ENCODE measurements at regions not wholly inside any gene's neighbourhood (a gene's known extent, or its start where the extent isn't known, plus 50 kb on each side); places are given as distances from the start of the nearest gene placed in this dataset.
"Not testable (repeated sequence)": the region's sequence is repeated elsewhere in the genome, so short reads cannot be mapped to it uniquely, and the experiment has no call there.

GRCh38 chr10:63848871-63849270, 327.7 kb downstream of the REEP3 start:
- DNase-seq (ENCODE audit: low read depth in 2 of 2): not testable (repeated sequence)

- no peak for DNase-seq (ENCODE audit: low read depth in 2 of 2)
Measured at GRCh38 chr10:63862860-63863259, 341.7 kb downstream of the REEP3 start.

GRCh38 chr10:63865210-63865609, 344.0 kb downstream of the REEP3 start:
- no peak for DNase-seq (ENCODE audit: low read depth in 2 of 2)

- peak; percentile 20 for DNase-seq (ENCODE audit: low read depth in 2 of 2)
Measured at GRCh38 chr10:63866075-63866746, 345.0 kb downstream of the REEP3 start.

DNA sequence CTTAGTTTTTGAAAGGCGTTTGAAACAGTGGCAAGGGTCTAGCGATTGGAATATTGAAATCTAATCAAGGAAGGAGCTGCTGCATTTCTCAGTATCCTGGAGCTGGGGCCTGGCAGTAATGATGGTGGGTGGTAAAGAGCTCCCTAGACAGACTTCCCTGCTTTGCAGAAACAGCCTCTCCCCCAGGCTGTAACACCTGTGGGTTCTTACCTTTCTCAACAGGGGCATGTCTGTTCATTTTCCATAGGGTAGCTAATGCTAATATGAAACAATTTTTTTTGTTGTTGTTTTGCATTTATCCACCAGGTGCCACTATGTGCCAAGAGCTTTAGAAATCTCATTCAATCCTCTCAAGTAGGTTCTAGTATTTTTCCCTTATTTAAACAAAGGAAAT, 345.5 kb downstream of the REEP3 start:
- DNase-seq (ENCODE audit: low read depth in 2 of 2): no peak

- no peak for DNase-seq (ENCODE audit: low read depth in 2 of 2)
Measured at GRCh38 chr10:63878428-63878827, 357.2 kb downstream of the REEP3 start.

DNA sequence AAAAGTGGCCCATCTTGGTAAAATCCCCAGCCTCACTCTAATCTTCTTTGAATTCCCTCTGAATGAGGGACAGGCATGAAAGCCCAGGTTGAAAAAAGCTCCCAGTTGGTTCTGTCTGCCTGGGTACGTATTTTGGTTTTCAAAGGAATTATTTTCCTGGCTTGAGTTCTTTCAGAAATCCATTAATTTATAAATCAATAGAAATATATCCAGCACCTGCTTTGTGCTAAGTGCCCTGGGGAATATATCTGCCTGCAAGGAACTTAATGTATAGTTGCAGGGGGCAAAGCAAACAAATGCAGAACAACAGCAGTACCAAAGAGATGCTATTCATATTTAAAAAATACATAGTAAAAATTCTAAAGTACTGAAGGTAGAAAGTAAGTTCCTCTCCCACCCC, 362.7 kb downstream of the REEP3 start:
- no peak for DNase-seq (ENCODE audit: low read depth in 2 of 2)

DNA sequence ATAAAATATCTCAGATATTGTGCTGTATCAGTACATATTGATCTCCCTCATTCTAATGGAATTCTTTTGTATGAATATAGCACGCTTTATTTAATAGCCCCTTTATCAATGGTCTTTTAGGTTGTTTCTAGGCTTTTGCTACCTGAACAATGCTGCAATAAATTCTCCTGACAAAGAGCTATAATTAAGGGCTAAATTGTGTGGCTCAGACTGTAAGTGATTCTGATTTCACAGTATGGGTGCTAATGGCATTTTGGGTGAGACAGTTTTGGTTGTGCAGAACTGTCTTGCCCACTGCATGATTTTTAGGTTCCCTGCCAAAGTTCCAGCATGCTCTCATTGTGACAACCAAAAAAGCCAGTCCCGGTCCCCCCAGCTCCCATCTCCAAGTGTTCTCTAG, 363.2 kb downstream of the REEP3 start:
- DNase-seq (ENCODE audit: low read depth in 2 of 2): no peak

DNA sequence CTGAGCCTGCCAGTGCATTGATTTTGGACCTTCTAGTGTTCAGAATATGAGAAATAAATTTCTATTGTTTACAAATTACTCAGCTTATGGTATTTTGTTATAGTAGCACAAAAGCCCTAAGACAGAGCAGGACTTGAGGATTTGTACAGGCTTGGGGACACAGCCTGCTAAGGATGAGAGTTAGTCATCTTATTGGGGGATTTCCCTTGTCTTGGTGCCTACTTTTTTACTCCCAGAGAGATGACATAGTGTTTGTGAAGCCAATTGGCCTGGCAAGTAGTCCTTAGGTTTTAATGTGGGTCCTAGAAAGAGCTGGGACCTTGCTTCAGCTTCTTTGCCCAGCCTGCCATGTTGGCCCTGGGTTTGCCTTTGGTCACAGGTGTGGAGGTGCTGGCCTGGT, 364.0 kb downstream of the REEP3 start:
- DNase-seq (ENCODE audit: low read depth in 2 of 2): no peak

DNA sequence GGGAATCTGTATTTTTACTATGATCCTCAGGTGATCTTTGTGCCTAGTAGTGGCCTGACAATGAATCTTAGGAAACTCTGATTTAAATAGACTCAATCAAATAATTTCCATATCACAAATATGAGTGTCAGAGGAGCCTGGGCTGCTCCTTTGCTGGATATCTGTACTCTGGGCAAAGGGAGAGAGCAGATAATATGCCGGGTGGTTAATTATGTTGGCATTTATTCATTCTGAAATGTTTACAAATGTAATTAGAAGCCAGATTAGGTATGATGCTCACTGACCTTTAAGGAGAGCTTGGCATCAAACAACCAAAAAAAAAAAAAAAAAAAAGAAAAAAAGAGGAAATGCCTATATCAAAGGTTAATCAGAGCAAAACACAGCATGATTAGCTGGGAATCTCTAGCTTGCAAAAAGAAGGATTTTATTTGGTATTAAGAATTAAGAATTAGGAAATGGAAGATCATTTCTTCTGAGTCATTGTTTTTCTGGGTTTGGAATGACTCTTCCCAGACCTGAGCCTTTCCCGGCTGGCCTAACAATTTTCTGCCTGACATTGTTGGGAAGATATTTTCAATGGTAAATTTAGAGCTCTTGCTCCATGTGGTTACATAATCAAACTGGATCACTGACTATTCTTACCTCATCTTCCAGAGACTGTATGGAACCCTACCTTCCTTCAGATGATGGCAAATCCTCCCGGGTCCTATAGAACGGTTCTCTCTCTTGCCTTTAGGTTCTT, 365.3 kb downstream of the REEP3 start:
- no peak for DNase-seq (ENCODE audit: low read depth in 2 of 2)

GRCh38 chr10:63887023-63887589, 365.9 kb downstream of the REEP3 start:
- DNase-seq (ENCODE audit: low read depth in 2 of 2): no peak

GRCh38 chr10:63887600-63888370, 366.6 kb downstream of the REEP3 start:
- no peak for DNase-seq (ENCODE audit: low read depth in 2 of 2)

DNA sequence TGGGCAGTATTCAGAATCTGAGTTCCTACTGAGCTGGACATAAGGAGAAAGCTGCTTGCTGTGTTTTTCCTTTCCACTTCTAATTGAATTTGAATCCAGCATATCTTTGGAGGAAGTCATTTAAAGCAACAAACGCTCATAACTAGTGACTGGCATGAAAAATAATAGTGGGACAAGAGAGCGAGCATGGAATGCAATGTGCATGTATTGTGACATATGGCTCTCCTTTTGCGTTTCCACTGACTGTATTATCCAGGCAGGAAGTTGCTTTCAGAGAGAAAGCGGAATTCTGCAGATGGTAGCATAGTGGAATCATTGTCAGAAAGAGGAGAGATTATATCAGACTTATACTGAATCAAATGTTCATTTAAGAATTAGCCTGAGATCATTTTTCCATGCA, 368.6 kb downstream of the REEP3 start:
- DNase-seq (ENCODE audit: low read depth in 2 of 2): no peak

- no peak for DNase-seq (ENCODE audit: low read depth in 2 of 2)
Measured at GRCh38 chr10:63896992-63897391, 375.8 kb downstream of the REEP3 start.

- DNase-seq (ENCODE audit: low read depth in 2 of 2): no peak
Measured at GRCh38 chr10:63899673-63900300, 378.6 kb downstream of the REEP3 start.

- DNase-seq (ENCODE audit: low read depth in 2 of 2): no peak
Measured at GRCh38 chr10:63901228-63901627, 380.0 kb downstream of the REEP3 start.

GRCh38 chr10:63901881-63902280, 380.7 kb downstream of the REEP3 start:
- no peak for DNase-seq (ENCODE audit: low read depth in 2 of 2)

DNA sequence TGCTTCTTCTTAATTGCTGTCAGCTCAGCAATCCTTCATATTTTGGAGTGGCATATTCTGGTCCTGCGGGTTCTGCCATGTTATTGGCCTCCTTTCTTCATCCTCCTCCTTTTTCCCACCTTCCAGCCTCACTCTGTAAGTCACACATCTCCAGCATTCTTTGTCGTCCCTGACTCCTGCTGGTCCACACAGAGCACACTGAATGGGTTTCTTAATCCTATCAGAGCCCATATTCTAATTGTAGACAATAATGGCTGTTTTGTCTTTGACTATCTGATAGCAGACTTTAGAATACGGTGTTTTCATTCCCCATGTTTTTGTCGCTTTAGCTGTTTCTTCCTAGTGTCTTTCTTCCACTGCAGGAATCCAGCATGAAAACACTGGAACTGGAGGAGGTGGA, 389.6 kb downstream of the REEP3 start:
- no peak for DNase-seq (ENCODE audit: low read depth in 2 of 2)

DNA sequence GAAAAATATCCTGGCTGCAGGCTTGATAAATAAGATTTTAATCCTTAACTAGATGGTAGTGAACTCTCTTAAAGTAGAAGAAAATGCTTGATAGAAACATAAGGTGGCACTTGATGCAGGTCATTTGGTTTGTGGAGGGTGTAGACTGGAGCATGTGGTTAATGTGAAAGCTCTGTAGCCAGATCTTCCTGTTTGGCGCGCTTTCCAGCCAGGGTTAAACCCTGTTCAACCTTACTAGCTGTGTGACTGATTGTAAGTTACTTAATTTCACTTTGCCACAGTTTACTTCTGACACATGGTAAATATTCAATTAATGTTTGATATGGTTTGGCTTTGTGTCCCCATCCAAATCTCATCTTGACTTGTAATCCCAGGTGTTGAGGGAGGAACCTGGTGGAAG, 394.0 kb downstream of the REEP3 start:
- no peak for DNase-seq (ENCODE audit: low read depth in 2 of 2)

- DNase-seq (ENCODE audit: low read depth in 2 of 2): no peak
Measured at GRCh38 chr10:63917363-63917762, 396.2 kb downstream of the REEP3 start.

DNA sequence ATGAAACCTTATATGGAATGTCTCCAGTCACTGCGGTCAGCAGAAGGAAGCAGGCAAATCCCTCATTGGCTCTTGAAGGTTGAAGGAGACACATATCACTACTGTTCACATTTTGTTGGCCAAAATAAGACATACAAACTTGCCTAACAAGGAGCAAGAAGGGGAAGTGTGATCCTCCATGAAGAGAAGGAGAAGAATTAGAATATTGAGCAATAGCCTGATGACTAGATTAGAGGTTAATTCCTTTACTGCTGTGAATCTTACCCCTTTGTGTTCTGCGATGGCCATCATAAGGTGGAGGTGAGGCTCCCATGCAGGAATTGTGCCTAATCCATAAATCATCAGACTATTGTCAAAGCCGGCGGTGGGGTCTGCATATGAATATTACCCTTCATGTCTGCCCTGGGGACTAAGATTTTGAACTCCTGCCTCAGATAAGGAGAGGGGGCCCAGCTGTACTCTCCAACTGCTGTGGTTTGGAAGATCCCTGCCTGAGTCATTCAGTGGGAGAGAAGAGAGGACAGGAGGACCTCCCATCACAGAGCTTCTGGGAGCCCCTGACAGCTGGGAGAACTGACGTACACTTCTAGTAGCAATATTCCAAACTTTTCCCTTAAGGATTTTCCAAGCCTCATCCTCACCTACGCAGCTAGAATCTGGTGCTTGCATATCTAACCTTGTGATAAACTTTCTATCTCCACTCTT, 398.5 kb downstream of the REEP3 start:
- DNase-seq (ENCODE audit: low read depth in 2 of 2): no peak
